IMR-90 (cell line): ENCODE measurements at regions not wholly inside any gene's neighbourhood (a gene's known extent, or its start where the extent isn't known, plus 50 kb on each side); places are given as distances from the start of the nearest gene placed in this dataset.

Experiments used
- ATAC-seq: fragments of 200-7000 bp; cut with Tn5 transposase; 2 replicates; pipeline ENCODE4 v1.9.1; 2020; ENCODE audit warnings: low read depth, mild to moderate bottlenecking, moderate library complexity
- BruUV-seq: library from RNA; stranded (reverse); fragments of 400-500 nt; replicated peaks from 2 replicates; lab custom pipeline; 2021; lab: Mats Ljungman, UMichigan
- CTCF ChIA-PET: fragments of 300-600 bp; formaldehyde crosslinking; extraction: SDS; loops from one replicate; lab custom pipeline; 2021; ENCODE audit warnings: antibody characterized with exemption; lab: Yijun Ruan, JAX
- POLR2A ChIA-PET: fragments of 300-600 bp; sonication (Branson Sonifier 250); formaldehyde crosslinking; loops from one replicate; lab custom pipeline; 2022; ENCODE audit warnings: antibody characterized with exemption; ENCODE audit not compliant: unreplicated experiment; lab: Charles Lee
- DNase-seq: peaks from one replicate; pipeline ENCODE4 v3.0.0; 2013
- H2AFZ ChIP-seq: replicated peaks from 2 replicates; pipeline ENCODE3; 2013; ENCODE audit warnings: low read length, mild to moderate bottlenecking; ENCODE audit not compliant: poor library complexity
- H2AK5ac ChIP-seq: 2 replicates; pipeline ENCODE4 v1.6.1; 2013; ENCODE audit warnings: low read depth, low read length, inconsistent platforms
- H2AK9ac ChIP-seq: replicated peaks from 2 replicates; pipeline ENCODE3; 2013; ENCODE audit warnings: mild to moderate bottlenecking, low read depth, low read length, moderate library complexity; ENCODE audit not compliant: poor library complexity
- H2BK120ac ChIP-seq: 2 replicates; pipeline ENCODE4 v1.6.1; 2013; ENCODE audit warnings: low read depth, low read length, inconsistent platforms
- H2BK15ac ChIP-seq: 3 replicates; pipeline ENCODE4 v1.6.1; 2013; ENCODE audit warnings: low read depth, low read length, inconsistent platforms
- H2BK20ac ChIP-seq: 2 replicates; pipeline ENCODE4 v1.6.1; 2013; ENCODE audit warnings: low read depth, mild to moderate bottlenecking, inconsistent platforms, low read length, moderate library complexity
- H2BK5ac ChIP-seq: 2 replicates; pipeline ENCODE4 v1.6.1; 2013; ENCODE audit warnings: mild to moderate bottlenecking, low read depth, low read length, inconsistent platforms; ENCODE audit not compliant: poor library complexity, severe bottlenecking
- H3K14ac ChIP-seq: replicated peaks from 2 replicates; pipeline ENCODE4 v1.6.1; 2013; ENCODE audit warnings: low read depth, low read length, inconsistent platforms
- H3K18ac ChIP-seq: 2 replicates; pipeline ENCODE4 v1.6.1; 2013; ENCODE audit warnings: low read depth, low read length, control low read depth
- H3K23ac ChIP-seq: 2 replicates; pipeline ENCODE4 v1.6.1; 2013; ENCODE audit warnings: low read depth, low read length, inconsistent platforms
- H3K27ac ChIP-seq: 2 replicates; pipeline ENCODE4 v1.5.1; 2013; ENCODE audit warnings: mild to moderate bottlenecking, control low read depth, low read length; ENCODE audit not compliant: insufficient read depth
- H3K27me3 ChIP-seq: 2 replicates; pipeline ENCODE4 v1.6.1; 2013; ENCODE audit warnings: low read length; ENCODE audit not compliant: control insufficient read depth, insufficient read depth
- H3K36me3 ChIP-seq: 2 replicates; pipeline ENCODE4 v1.6.1; 2013; ENCODE audit warnings: low read length, mixed read lengths; ENCODE audit not compliant: control insufficient read depth, insufficient read depth
- H3K4ac ChIP-seq: 2 replicates; pipeline ENCODE4 v1.6.1; 2013; ENCODE audit warnings: low read depth, low read length, inconsistent platforms
- H3K4me1 ChIP-seq: 2 replicates; pipeline ENCODE4 v1.6.1; 2013; ENCODE audit warnings: low read length, mixed read lengths; ENCODE audit not compliant: control insufficient read depth, insufficient read depth
- H3K4me2 ChIP-seq: 2 replicates; pipeline ENCODE4 v1.6.1; 2013; ENCODE audit warnings: low read depth, mild to moderate bottlenecking, control low read depth, low read length, moderate library complexity
- H3K4me3 ChIP-seq: 2 replicates; pipeline ENCODE4 v1.5.1; 2013; ENCODE audit warnings: low read depth, mild to moderate bottlenecking, control low read depth, low read length, moderate library complexity; ENCODE audit not compliant: insufficient read depth
- H3K56ac ChIP-seq: 2 replicates; pipeline ENCODE4 v1.6.1; 2013; ENCODE audit warnings: low read length, inconsistent platforms; ENCODE audit not compliant: insufficient read depth; ENCODE audit errors: extremely low read depth
- H3K79me1 ChIP-seq, 2 experiments: 2 replicates each; pipeline ENCODE4 v1.6.1; 2013; ENCODE audit warnings: low read length in 2 of 2, inconsistent platforms in 1 of 2, low read depth in 1 of 2
- H3K9ac ChIP-seq: 2 replicates; pipeline ENCODE4 v1.6.1; 2013; ENCODE audit warnings: low read depth, low read length, control low read depth
- H3K9me1 ChIP-seq: 2 replicates; pipeline ENCODE4 v1.6.1; 2013; ENCODE audit warnings: low read length, inconsistent platforms; ENCODE audit not compliant: insufficient read depth
- H3K9me3 ChIP-seq: 2 replicates; pipeline ENCODE4 v1.6.1; 2013; ENCODE audit warnings: low read length; ENCODE audit not compliant: control insufficient read depth, insufficient read depth
- H4K20me1 ChIP-seq: 2 replicates; pipeline ENCODE4 v1.6.1; 2013; ENCODE audit warnings: low read length, inconsistent platforms; ENCODE audit not compliant: insufficient read depth
- H4K5ac ChIP-seq: 2 replicates; pipeline ENCODE4 v1.6.1; 2013; ENCODE audit warnings: mild to moderate bottlenecking, low read depth, low read length, control low read depth
- H4K8ac ChIP-seq, 2 experiments: 2 replicates each; pipeline ENCODE4 v1.6.1; 2013; ENCODE audit warnings: low read depth in 2 of 2, low read length in 2 of 2, control low read depth in 1 of 2, inconsistent platforms in 1 of 2
- H4K91ac ChIP-seq: 2 replicates; pipeline ENCODE4 v1.6.1; 2013; ENCODE audit warnings: low read depth, low read length, inconsistent platforms; ENCODE audit not compliant: insufficient read depth
- CHD1 ChIP-seq: IDR thresholded peaks from 2 replicates; pipeline ENCODE4 v1.6.1; 2012; ENCODE audit warnings: low read depth, low read length, improper control_type of control experiment
- FOS ChIP-seq: fragments of 150-350 bp; IDR thresholded peaks from 2 replicates; pipeline ENCODE4 v1.6.1; 2016; ENCODE audit warnings: low read depth, low read length
- MAFK ChIP-seq: IDR thresholded peaks from 2 replicates; pipeline ENCODE4 v1.6.1; 2012; ENCODE audit warnings: low read depth, low read length, improper control_type of control experiment
- MAZ ChIP-seq: IDR thresholded peaks from 2 replicates; pipeline ENCODE4 v1.6.1; 2012; ENCODE audit warnings: low read depth, mild to moderate bottlenecking, low read length, improper control_type of control experiment, moderate library complexity, borderline replicate concordance
- MXI1 ChIP-seq: IDR thresholded peaks from 2 replicates; pipeline ENCODE4 v1.6.1; 2012; ENCODE audit warnings: low read depth, mild to moderate bottlenecking, low read length, moderate library complexity, borderline replicate concordance
- RAD21 ChIP-seq: IDR thresholded peaks from 2 replicates; pipeline ENCODE4 v1.6.1; 2012; ENCODE audit warnings: low read length, improper control_type of control experiment
- RCOR1 ChIP-seq: IDR thresholded peaks from 2 replicates; pipeline ENCODE4 v1.6.1; 2012; ENCODE audit warnings: mild to moderate bottlenecking, low read length, improper control_type of control experiment; ENCODE audit not compliant: insufficient replicate concordance
- RFX5 ChIP-seq: IDR thresholded peaks from 2 replicates; pipeline ENCODE4 v1.8.0; 2012; ENCODE audit warnings: low read depth, mild to moderate bottlenecking, low read length, moderate library complexity
- SMC3 ChIP-seq: fragments of 150-350 bp; IDR thresholded peaks from 2 replicates; pipeline ENCODE4 v1.6.1; 2016; ENCODE audit warnings: low read depth, mild to moderate bottlenecking, antibody characterized with exemption, low read length, moderate library complexity
- WGBS, 2 experiments: methylation state at CpG; one replicate each; pipeline versions ENCODE4 v1.1.5 to v1.1.7; 2013; ENCODE audit warnings: missing lambda C conversion rate in 2 of 2; ENCODE audit not compliant: insufficient read length in 1 of 2; ENCODE audit errors: extremely low coverage in 2 of 2; 5-methylcytosine and 5-hydroxymethylcytosine counted together
- dilution Hi-C: fragments of 300-500 bp; cut with HindIII; formaldehyde crosslinking; loops from one replicate; pipeline ENCODE4 v1.14.3; 2018; ENCODE audit warnings: low sequenced_read_pairs; ENCODE audit not compliant: unreplicated experiment
- in situ Hi-C: fragments of 300-500 bp; cut with MboI; formaldehyde crosslinking; loops from 3 replicates; pipeline ENCODE4 v1.14.3; 2019; ENCODE audit warnings: low sequenced_read_pairs, inconsistent platforms, mixed read lengths
- intact Hi-C: fragments of 100-400 bp; cut with micrococcal nuclease; formaldehyde crosslinking; loops from 2 replicates; pipeline ENCODE4 v1.10.0; 2022
- TF ChIP-seq, protein P1 (sequence below): fragments of 150-350 bp; IDR thresholded peaks from 2 replicates; pipeline ENCODE4 v1.6.1; 2016; ENCODE audit warnings: low read depth, mild to moderate bottlenecking, low read length, moderate library complexity, borderline replicate concordance
- TF ChIP-seq, protein P2 (sequence below): conservative IDR thresholded peaks from 2 replicates; pipeline ENCODE4 v1.5.1; 2012; ENCODE audit warnings: mild to moderate bottlenecking, low read depth, low read length, improper control_type of control experiment

DNA sequence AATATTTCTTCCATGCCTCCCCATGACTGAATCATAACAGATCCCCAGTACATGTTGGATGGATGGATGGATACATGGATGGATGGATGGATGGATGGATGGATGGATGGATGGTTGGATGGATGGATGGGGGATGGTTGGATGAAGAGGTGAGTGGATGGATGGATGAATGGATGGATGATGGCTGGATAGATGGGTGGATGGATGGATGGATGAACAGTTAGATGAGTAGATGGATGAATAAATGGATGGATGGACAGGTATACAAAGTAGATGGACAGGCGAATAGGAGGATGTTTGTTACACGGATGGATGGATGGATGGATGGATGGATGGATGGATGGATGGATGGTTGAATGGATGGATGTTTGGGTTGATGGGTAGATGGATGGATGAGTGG is 120.0 kb upstream of the HAND1 start:
- CTCF ChIA-PET: no interaction called here
- dilution Hi-C loops: no loop called here
- POLR2A ChIA-PET: no interaction called here
- Histone ChIP-seq H3K4me2 (no peak overlapping the region), H3K18ac (no peak overlapping the region), H3K4me1 (no peaks in the 10 kb centered on the region), H3K79me1 (no peaks in the 10 kb centered on the region), H2AK9ac (no peak overlapping the region), H2BK20ac (no peak overlapping the region), H2BK120ac (no peak overlapping the region), H2BK15ac (no peak overlapping the region), H3K9me3 (no peaks in the 10 kb centered on the region), H3K27ac (no peak overlapping the region), H3K9ac (no peak overlapping the region), H3K14ac (no peak overlapping the region), H3K9me1 (0 out of 2 replicates have a peak, but pooled peaks cover 3% of the 10 kb centered on the region), H4K8ac (no peak overlapping the region), H3K56ac (no peak overlapping the region), H4K91ac (no peak overlapping the region), H3K23ac (no peak overlapping the region), H2AK5ac (no peak overlapping the region), H3K27me3 (peaks cover 9% of the 10 kb centered on the region), H4K20me1 (no peaks in the 10 kb centered on the region), H3K4me3 (no peak overlapping the region), H4K5ac (no peak overlapping the region), H2BK5ac (peak overlapping the region; percentile 20), H3K4ac (no peak overlapping the region), H3K36me3 (no peaks in the 10 kb centered on the region), H2AFZ (no peak overlapping the region)
- WGBS, 2 experiments: 72 to 100% methylated on average over 1 to 2 of the region's 2 CpGs
- in situ Hi-C loops: no loop called here
- intact Hi-C loops: no loop called here
- TF ChIP-seq, protein P1, sequence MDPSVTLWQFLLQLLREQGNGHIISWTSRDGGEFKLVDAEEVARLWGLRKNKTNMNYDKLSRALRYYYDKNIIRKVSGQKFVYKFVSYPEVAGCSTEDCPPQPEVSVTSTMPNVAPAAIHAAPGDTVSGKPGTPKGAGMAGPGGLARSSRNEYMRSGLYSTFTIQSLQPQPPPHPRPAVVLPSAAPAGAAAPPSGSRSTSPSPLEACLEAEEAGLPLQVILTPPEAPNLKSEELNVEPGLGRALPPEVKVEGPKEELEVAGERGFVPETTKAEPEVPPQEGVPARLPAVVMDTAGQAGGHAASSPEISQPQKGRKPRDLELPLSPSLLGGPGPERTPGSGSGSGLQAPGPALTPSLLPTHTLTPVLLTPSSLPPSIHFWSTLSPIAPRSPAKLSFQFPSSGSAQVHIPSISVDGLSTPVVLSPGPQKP: no peak
- TF ChIP-seq MAZ (no peak), SMC3 (no peak), RAD21 (no peak), RFX5 (no peak), FOS (no peak), RCOR1 (no peak), CHD1 (no peak), MAFK (no peak), MXI1 (no peak)
- TF ChIP-seq, protein P2, sequence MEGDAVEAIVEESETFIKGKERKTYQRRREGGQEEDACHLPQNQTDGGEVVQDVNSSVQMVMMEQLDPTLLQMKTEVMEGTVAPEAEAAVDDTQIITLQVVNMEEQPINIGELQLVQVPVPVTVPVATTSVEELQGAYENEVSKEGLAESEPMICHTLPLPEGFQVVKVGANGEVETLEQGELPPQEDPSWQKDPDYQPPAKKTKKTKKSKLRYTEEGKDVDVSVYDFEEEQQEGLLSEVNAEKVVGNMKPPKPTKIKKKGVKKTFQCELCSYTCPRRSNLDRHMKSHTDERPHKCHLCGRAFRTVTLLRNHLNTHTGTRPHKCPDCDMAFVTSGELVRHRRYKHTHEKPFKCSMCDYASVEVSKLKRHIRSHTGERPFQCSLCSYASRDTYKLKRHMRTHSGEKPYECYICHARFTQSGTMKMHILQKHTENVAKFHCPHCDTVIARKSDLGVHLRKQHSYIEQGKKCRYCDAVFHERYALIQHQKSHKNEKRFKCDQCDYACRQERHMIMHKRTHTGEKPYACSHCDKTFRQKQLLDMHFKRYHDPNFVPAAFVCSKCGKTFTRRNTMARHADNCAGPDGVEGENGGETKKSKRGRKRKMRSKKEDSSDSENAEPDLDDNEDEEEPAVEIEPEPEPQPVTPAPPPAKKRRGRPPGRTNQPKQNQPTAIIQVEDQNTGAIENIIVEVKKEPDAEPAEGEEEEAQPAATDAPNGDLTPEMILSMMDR: no peak
- DNase-seq: no peak
- BruUV-seq: no TSS peak
- ATAC-seq: no peak
